Activated CD8-positive, alpha-beta T cell treated with anti-CD3 and anti-CD28 coated beads for 36 hours (primary cell): ENCODE measurements at regions not wholly inside any gene's neighbourhood (a gene's known extent, or its start where the extent isn't known, plus 50 kb on each side); places are given as distances from the start of the nearest gene placed in this dataset.
A peak's percentile ranks its signal among the peaks of the same experiment; 100 is the strongest.

Experiments
- ATAC-seq: fragments of 200-7000 bp; cut with Tn5 transposase; one replicate; pipeline ENCODE4 v1.10.0; 2021; ENCODE audit warnings: mild to moderate bottlenecking, moderate library complexity
- CTCF ChIA-PET: fragments of 350-600 bp; sonication (Branson Sonifier 250); formaldehyde crosslinking; loops from one replicate; lab custom pipeline; 2021; ENCODE audit warnings: antibody characterized with exemption; lab: Charles Lee
- POLR2A ChIA-PET: fragments of 350-600 bp; sonication (Branson Sonifier 250); formaldehyde crosslinking; loops from one replicate; lab custom pipeline; 2021; ENCODE audit warnings: antibody characterized with exemption; lab: Charles Lee
- DNase-seq: peaks from one replicate; pipeline ENCODE4 v3.0.0-alpha.2; 2020
- H3K27ac Mint-ChIP-seq: one replicate; pipeline ENCODE4 v1.8.0; 2021; ENCODE audit warnings: mild to moderate bottlenecking, mixed read lengths
- H3K27me3 Mint-ChIP-seq: one replicate; pipeline ENCODE4 v1.8.0; 2021; ENCODE audit warnings: mixed read lengths
- H3K36me3 Mint-ChIP-seq: one replicate; pipeline ENCODE4 v1.8.0; 2021; ENCODE audit warnings: low read depth, mixed read lengths
- H3K4me1 Mint-ChIP-seq: one replicate; pipeline ENCODE4 v1.8.0; 2021; ENCODE audit warnings: low read depth, mixed read lengths
- H3K4me3 Mint-ChIP-seq: one replicate; pipeline ENCODE4 v1.8.0; 2021; ENCODE audit warnings: mild to moderate bottlenecking, moderate library complexity, mixed read lengths
- H3K9me3 Mint-ChIP-seq: one replicate; pipeline ENCODE4 v1.8.0; 2021; ENCODE audit warnings: mixed read lengths
- intact Hi-C: fragments of 100-400 bp; cut with micrococcal nuclease; formaldehyde crosslinking; loops from one replicate; pipeline ENCODE4 v1.10.0; 2022
- TF ChIP-seq, protein P1 (sequence below): fragments of 200-600 bp; IDR thresholded peaks from one replicate; pipeline ENCODE4 v1.8.0; 2022; ENCODE audit warnings: antibody characterized with exemption, mild to moderate bottlenecking

DNA sequence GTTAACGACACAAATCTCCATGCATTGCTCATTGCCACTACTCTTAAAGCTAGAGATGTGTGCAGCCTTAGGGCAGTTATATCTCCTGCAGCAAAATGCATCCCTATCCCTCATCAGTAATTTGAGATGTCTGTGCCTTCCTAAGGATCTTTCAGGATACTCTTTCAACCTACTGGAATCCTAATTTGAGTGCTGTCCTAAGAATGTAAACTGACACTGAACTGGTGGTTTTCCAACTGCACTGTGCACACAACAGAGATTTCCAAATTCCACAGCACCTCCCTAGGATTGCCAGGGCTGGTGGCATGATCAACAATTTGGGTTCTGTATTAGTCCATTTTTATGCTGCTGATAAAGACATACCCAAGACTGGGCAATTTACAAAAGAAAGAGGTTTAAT, 193.9 kb downstream of the LTN1 start:
- TF ChIP-seq, protein P1, sequence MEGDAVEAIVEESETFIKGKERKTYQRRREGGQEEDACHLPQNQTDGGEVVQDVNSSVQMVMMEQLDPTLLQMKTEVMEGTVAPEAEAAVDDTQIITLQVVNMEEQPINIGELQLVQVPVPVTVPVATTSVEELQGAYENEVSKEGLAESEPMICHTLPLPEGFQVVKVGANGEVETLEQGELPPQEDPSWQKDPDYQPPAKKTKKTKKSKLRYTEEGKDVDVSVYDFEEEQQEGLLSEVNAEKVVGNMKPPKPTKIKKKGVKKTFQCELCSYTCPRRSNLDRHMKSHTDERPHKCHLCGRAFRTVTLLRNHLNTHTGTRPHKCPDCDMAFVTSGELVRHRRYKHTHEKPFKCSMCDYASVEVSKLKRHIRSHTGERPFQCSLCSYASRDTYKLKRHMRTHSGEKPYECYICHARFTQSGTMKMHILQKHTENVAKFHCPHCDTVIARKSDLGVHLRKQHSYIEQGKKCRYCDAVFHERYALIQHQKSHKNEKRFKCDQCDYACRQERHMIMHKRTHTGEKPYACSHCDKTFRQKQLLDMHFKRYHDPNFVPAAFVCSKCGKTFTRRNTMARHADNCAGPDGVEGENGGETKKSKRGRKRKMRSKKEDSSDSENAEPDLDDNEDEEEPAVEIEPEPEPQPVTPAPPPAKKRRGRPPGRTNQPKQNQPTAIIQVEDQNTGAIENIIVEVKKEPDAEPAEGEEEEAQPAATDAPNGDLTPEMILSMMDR, result no peak
- POLR2A ChIA-PET, result no interaction called here
- H3K27me3 Mint-ChIP-seq, result no peaks in the 10 kb centered on the region
- H3K36me3 Mint-ChIP-seq, result peaks cover 4% of the 10 kb centered on the region
- CTCF ChIA-PET, result no interaction called here
- no peak for DNase-seq
- H3K4me3 Mint-ChIP-seq, result no peak overlapping the region
- ATAC-seq, result no peak
- intact Hi-C loops, result no loop called here
- no peak overlapping the region for H3K27ac Mint-ChIP-seq
- H3K9me3 Mint-ChIP-seq, result no peaks in the 10 kb centered on the region
- H3K4me1 Mint-ChIP-seq, result no peaks in the 10 kb centered on the region

DNA sequence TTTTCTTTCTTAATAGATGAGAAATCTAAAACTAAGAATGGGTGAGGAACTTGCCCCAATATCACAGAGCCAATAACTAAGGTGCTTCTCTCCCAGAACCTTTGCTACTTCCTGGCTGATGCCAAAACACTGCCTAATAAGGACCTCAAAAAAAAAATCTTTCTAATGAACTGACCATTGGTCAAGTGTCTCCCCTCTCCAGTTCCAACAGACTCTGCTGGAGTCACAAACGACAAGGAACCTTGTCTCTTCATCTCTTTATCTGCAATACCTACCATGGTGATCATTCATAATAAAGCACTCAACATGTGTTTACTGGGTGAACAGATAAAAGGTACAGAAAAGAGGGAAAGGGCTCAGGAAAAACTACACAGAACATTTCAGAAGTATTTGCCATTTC, 197.4 kb downstream of the LTN1 start:
- POLR2A ChIA-PET, result no interaction called here
- CTCF ChIA-PET, result interaction anchor here (1.8 kb wide), 1 partner anchor 50 kb away, joined by 4 read pairs; no protein-coding TSS in a partner anchor
- TF ChIP-seq, protein P1, result no peak
- Mint-ChIP-seq H3K4me3 (no peak overlapping the region), H3K27ac (no peak overlapping the region), H3K27me3 (no peaks in the 10 kb centered on the region), H3K4me1 (peaks cover 6% of the 10 kb centered on the region), H3K9me3 (no peaks in the 10 kb centered on the region), H3K36me3 (peaks cover 4% of the 10 kb centered on the region)
- DNase-seq (no peak), ATAC-seq (no peak)
- intact Hi-C loops, result no loop called here

DNA sequence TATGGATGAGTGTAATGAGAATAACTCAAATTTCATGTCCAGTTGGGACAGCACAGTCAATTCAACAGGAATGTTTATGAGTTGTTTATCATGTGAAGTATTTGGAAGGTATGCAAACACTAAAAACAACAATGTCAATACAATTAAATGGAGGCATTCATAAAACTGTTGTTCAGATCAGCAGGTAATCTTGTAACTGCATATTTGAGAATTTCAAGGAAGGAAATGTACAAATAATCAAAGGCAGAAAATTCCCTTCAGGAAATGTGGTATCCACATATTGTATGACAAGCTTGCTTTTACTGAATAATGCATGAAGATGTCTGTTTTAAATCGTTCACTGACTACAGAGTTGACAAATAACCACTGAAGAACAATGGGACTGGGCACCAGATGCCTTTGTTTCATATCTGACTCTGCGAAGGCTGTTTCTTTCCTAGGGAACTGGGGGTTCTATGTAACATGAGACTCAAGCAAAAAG, 198.3 kb downstream of the LTN1 start:
- Mint-ChIP-seq H3K36me3 (peaks cover 4% of the 10 kb centered on the region), H3K4me1 (peaks cover 6% of the 10 kb centered on the region), H3K9me3 (no peaks in the 10 kb centered on the region), H3K4me3 (no peak overlapping the region), H3K27ac (no peak overlapping the region), H3K27me3 (no peaks in the 10 kb centered on the region)
- TF ChIP-seq, protein P1, result no peak
- DNase-seq (no peak), ATAC-seq (no peak)
- CTCF ChIA-PET, result no interaction called here
- POLR2A ChIA-PET, result no interaction called here
- intact Hi-C loops, result no loop called here

DNA sequence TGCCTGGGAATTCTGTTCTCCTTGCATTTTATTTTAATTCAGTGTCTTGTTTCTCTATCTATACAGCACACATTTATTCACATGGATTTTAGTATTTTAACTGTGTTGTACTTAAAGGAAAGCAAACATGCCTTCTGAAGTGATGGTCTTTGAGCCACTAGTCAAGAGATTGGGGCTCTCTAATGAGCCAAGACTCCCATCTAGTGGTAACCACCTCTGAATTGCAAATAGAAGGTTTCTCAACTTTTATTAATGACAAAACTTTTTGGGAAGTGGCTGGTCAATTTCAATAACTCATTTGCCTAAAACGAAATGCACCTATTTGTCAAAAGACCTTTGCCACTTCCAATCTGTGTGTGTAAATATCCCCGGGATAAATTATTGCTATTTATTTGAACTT, 199.6 kb downstream of the LTN1 start:
- no peaks in the 10 kb centered on the region for H3K27me3 Mint-ChIP-seq
- CTCF ChIA-PET, result interaction anchor here (1.0 kb wide), 1 partner anchor 12 kb away, joined by 3 read pairs; no protein-coding TSS in a partner anchor
- no peaks in the 10 kb centered on the region for H3K9me3 Mint-ChIP-seq
- no peak overlapping the region for H3K4me3 Mint-ChIP-seq
- POLR2A ChIA-PET, result no interaction called here
- no peak for DNase-seq
- no peaks in the 10 kb centered on the region for H3K36me3 Mint-ChIP-seq
- TF ChIP-seq, protein P1, result peak; percentile 19
- H3K4me1 Mint-ChIP-seq, result peaks cover 6% of the 10 kb centered on the region
- H3K27ac Mint-ChIP-seq, result no peak overlapping the region
- intact Hi-C loops, result no loop called here
- no peak for ATAC-seq

DNA sequence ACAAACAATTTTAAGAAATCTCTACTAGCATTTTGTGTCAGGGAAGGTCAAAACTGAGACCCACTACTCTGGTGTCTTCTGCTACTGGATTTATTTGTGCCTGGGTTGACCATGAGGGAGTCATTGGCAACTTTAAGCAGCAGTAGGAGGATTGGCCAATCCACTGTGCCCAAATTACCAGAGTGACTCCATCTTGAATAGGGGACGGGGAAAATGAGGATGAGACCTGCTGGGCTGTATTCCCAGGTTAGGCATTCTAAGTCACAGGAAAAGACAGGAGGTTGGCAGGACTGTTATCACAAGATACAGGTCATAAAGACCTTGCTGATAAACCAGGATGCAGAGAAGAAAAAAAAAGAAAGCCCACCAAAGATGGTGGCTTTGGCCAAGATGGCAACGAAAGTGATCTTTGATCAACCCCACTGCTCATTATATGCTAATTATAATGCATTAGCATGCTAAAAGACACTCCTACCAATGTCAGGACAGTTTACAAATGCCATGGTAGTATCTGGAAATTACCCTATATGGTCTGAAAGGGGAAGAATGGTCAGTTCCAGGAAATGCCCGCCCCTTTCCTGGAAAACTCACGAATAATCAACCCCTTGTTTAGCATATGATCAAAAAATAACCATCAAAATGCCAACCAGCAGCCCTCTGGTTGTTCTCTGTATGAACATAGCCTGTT, 200.9 kb downstream of the LTN1 start:
- H3K27ac Mint-ChIP-seq, result no peak overlapping the region
- POLR2A ChIA-PET, result no interaction called here

More for the DNA sequence above, 200.9 kb downstream of the LTN1 start:
- TF ChIP-seq, protein P1, result no peak
- intact Hi-C loops, result no loop called here
- Mint-ChIP-seq H3K4me3 (no peak overlapping the region), H3K36me3 (no peaks in the 10 kb centered on the region), H3K4me1 (peaks cover 6% of the 10 kb centered on the region), H3K27me3 (no peaks in the 10 kb centered on the region), H3K9me3 (no peaks in the 10 kb centered on the region)
- ATAC-seq (peak; percentile 51), DNase-seq (peak; percentile 54)
- CTCF ChIA-PET, result interaction anchor here (1.0 to 1.2 kb wide), 2 partner anchors 11 to 46 kb away, joined by 3 to 4 read pairs; no protein-coding TSS in a partner anchor
